Panc1 (cell line): ENCODE measurements at regions not wholly inside any gene's neighbourhood (a gene's known extent, or its start where the extent isn't known, plus 50 kb on each side); places are given as distances from the start of the nearest gene placed in this dataset.

Experiments
- CTCF ChIP-seq: fragments of 450-650 bp; IDR thresholded peaks from 2 replicates; pipeline ENCODE4 v1.5.1; 2017; ENCODE audit warnings: mild to moderate bottlenecking
- POLR2AphosphoS5 ChIP-seq: IDR thresholded peaks from 2 replicates; pipeline ENCODE4 v1.6.1; 2012; ENCODE audit warnings: mild to moderate bottlenecking, low read depth, low read length, moderate library complexity
- REST ChIP-seq, 2 experiments: IDR thresholded peaks; 2 replicates each; pipeline ENCODE4 v1.6.1; 2011 to 2012; ENCODE audit warnings: low read depth in 2 of 2, control low read depth in 1 of 2, low read length in 1 of 2, mild to moderate bottlenecking in 1 of 2, moderate library complexity in 1 of 2; ENCODE audit not compliant: insufficient read depth in 1 of 2
- SIN3A ChIP-seq: IDR thresholded peaks from 2 replicates; pipeline ENCODE4 v1.6.1; 2012; ENCODE audit warnings: low read depth, mild to moderate bottlenecking, low read length, moderate library complexity, borderline replicate concordance; ENCODE audit not compliant: insufficient read depth

DNA sequence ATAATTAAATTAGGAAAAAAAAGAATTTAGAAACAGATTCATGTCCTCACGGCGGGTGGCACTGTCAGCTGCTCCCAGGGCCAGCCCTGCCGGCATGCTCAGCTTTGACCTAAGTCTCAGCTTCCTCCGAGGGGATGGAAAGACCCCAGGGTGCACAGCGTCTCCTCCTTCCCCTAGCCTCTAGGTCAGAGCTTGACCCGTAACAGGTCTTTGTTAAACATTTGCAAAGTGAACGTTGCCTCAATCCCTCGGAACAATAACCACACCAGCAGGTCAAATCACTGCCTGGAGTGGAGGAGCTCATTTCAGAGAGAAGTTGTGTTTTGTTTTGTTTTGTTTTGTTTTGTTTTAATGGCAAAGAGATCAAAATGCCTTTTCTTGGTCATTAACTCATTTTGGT lies 171.3 kb downstream of the TMEM18 start:
- TF ChIP-seq CTCF (no peak), SIN3A (no peak), POLR2AphosphoS5 (no peak), REST (IDR thresholded peaks at IDR 0.05; ENCODE audit: insufficient read depth in 1 of 2, low read depth in 2 of 2, low read length in 1 of 2) (no peak)
